Uterus (tissue), 2 donors: ENCODE measurements at regions not wholly inside any gene's neighbourhood (a gene's known extent, or its start where the extent isn't known, plus 50 kb on each side); places are given as distances from the start of the nearest gene placed in this dataset.

Source experiments
- CTCF ChIP-seq, 4 experiments: fragments of 200-600 bp in 2 of 4; fragments of 450-650 bp in 2 of 4; sonication (generic) in 2 of 4; IDR thresholded peaks; one replicate each; pipeline ENCODE4 v1.5.1; 2016 to 2019; ENCODE audit warnings: antibody characterized with exemption in 4 of 4, mild to moderate bottlenecking in 2 of 4, moderate library complexity in 1 of 4
- POLR2A ChIP-seq, 2 donors: fragments of 450-650 bp; IDR thresholded peaks; one replicate each; pipeline ENCODE4 v1.6.1; 2016; ENCODE audit warnings: antibody characterized with exemption in 2 of 2, mild to moderate bottlenecking in 1 of 2, moderate library complexity in 1 of 2

GRCh38 chr20:24406750-24407149 lies 62.7 kb upstream of the SYNDIG1 start:
- TF ChIP-seq CTCF (IDR thresholded peaks at IDR 0.05) (no peak), POLR2A (IDR thresholded peaks at IDR 0.05) (no peak)
